DLD1 (cell line): ENCODE measurements at regions not wholly inside any gene's neighbourhood (a gene's known extent, or its start where the extent isn't known, plus 50 kb on each side); places are given as distances from the start of the nearest gene placed in this dataset.
"Not testable (repeated sequence)": the region's sequence is repeated elsewhere in the genome, so short reads cannot be mapped to it uniquely, and the experiment has no call there.

Experiments
- in situ Hi-C: cut with HindIII; loops from 2 replicates; pipeline ENCODE4 v1.10.0; 2017; ENCODE audit warnings: low sequenced_read_pairs

- in situ Hi-C loops: no loop called here
Observed at GRCh38 chr16:77060614-77061013, 130.4 kb upstream of the MON1B start.

GRCh38 chr16:77062878-77063675 lies 127.9 kb upstream of the MON1B start:
- in situ Hi-C loops: no loop called here

- in situ Hi-C loops: no loop called here
Observed at GRCh38 chr16:77063676-77064016, 127.3 kb upstream of the MON1B start.

- in situ Hi-C loops: no loop called here
Observed at GRCh38 chr16:77064037-77064436, 127.0 kb upstream of the MON1B start.

- in situ Hi-C loops: no loop called here
Observed at GRCh38 chr16:77066896-77067496, 124.0 kb upstream of the MON1B start.

GRCh38 chr16:77067900-77068299 lies 123.1 kb upstream of the MON1B start:
- in situ Hi-C loops: no loop called here

GRCh38 chr16:77068402-77068801 lies 122.6 kb upstream of the MON1B start:
- in situ Hi-C loops: no loop called here

GRCh38 chr16:77069929-77070328 lies 121.1 kb upstream of the MON1B start:
- in situ Hi-C loops: no loop called here

GRCh38 chr16:77070683-77071082 lies 120.3 kb upstream of the MON1B start:
- in situ Hi-C loops: no loop called here

- in situ Hi-C loops: no loop called here
Observed at GRCh38 chr16:77076839-77077238, 114.2 kb upstream of the MON1B start.

GRCh38 chr16:77077256-77077922 lies 113.6 kb upstream of the MON1B start:
- in situ Hi-C loops: no loop called here

GRCh38 chr16:77085981-77086380 lies 105.0 kb upstream of the MON1B start:
- in situ Hi-C loops: no loop called here

GRCh38 chr16:77090062-77090461 lies 100.9 kb upstream of the MON1B start:
- in situ Hi-C loops: no loop called here

GRCh38 chr16:77093309-77093708 lies 97.7 kb upstream of the MON1B start:
- in situ Hi-C loops: no loop called here

GRCh38 chr16:77093999-77094398 lies 97.0 kb upstream of the MON1B start:
- in situ Hi-C loops: no loop called here

GRCh38 chr16:77111056-77111565 lies 79.9 kb upstream of the MON1B start:
- in situ Hi-C loops: no loop called here

GRCh38 chr16:77112746-77113145 lies 78.2 kb upstream of the MON1B start:
- in situ Hi-C loops: no loop called here

- in situ Hi-C loops: no loop called here
Observed at GRCh38 chr16:77113835-77114234, 77.2 kb upstream of the MON1B start.

GRCh38 chr16:77114361-77114760 lies 76.6 kb upstream of the MON1B start:
- in situ Hi-C loops: not testable (repeated sequence)

GRCh38 chr16:77116856-77117255 lies 74.1 kb upstream of the MON1B start:
- in situ Hi-C loops: no loop called here

GRCh38 chr16:77117707-77118106 lies 73.3 kb upstream of the MON1B start:
- in situ Hi-C loops: no loop called here

GRCh38 chr16:77131398-77131797 lies 59.6 kb upstream of the MON1B start:
- in situ Hi-C loops: no loop called here
